GM18519 (cell line): ENCODE measurements at regions not wholly inside any gene's neighbourhood (a gene's known extent, or its start where the extent isn't known, plus 50 kb on each side); places are given as distances from the start of the nearest gene placed in this dataset.

Experiments used
- ATAC-seq: cut with Tn5 transposase; IDR thresholded peaks from one replicate; pipeline ENCODE4 v1.9.1; 2021; ENCODE audit warnings: mild to moderate bottlenecking, moderate library complexity; ENCODE audit not compliant: unreplicated experiment, low FRiP score

DNA sequence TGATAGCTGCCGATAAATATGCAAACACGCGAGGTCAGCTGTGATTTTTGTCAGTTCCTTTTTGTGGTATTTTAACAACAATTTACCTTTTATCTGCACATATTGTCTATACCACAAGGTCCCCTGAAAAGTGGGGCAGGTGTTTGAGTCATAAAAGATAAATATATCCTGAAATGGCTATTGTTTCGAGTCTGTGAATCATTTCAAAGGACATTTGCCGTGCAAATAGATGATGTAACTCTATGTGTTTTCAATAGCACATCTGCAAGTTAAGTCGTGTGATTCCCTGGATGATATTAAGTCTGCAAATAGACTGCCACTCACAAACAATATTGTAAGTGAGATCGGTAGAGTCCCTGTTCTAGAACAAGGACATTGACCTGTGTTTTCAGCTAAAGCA lies 193.0 kb upstream of the PITRM1 start:
- no peak for ATAC-seq

DNA sequence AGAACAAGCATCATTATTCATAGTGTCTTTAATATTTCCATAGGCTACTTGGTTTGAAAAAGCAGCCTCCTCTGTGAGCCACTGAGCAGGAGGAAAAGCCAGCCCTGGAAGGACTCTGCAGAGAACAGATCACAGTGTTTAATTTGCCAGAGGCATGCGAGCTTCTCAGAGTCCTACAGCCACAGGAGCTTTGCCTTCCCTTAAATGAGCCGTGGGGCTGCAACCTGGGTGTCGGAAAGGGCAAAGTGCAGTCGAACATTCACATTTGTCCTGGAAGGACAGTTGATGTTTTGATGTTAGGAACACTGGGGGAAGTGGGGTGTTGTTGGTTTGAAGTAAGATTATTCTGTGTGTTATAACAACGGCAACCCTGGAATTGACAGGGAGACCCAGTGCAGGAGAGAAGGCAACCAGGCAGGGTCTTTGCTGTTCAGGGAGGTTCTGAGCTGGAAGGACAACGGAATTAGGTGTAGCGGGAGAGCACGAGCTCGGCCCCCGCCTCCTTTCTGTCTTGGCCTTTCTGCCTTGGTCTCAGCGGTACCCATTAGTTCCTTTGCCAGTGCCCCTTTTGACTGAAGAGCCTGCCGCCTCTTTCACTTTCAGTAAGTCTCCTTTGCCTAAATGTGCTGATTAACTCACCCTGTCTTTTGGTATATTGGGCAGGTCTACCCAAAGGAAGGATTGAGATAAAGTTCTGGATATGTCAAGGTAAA lies 192.3 kb upstream of the PITRM1 start:
- ATAC-seq = no peak

DNA sequence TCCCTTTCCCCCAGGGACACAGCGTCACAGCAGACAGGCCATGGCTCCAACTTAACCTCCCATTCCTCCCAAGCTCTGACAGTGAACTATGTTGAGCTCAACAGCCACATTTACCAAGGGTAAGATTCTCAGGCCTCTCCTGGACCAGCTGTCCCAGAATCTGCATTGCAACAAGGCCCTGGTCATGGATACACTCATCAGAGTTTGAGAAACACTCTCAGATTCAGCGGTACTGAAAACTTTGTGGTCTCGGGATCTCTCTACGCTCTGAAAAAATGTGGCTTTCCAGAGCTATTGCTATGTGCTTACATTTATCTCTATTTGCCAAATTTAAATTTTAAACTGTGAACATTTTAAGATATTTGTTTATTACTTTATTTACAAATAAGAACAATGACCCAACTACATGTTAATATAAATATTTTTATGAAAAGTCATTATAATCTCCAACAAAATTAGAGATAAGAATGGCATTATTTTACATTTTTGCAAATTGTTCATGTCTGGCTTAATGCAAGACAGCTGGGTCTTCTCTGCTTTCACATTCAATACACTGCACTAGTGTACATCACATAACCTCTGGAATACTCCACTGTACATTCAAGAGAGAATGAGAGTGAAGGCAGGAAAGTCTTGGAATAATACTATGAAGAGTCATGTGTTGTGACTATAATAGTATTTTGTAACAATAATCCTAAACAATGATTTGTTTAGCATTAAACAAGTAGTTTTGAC lies 190.9 kb upstream of the PITRM1 start:
- ATAC-seq = no peak

DNA sequence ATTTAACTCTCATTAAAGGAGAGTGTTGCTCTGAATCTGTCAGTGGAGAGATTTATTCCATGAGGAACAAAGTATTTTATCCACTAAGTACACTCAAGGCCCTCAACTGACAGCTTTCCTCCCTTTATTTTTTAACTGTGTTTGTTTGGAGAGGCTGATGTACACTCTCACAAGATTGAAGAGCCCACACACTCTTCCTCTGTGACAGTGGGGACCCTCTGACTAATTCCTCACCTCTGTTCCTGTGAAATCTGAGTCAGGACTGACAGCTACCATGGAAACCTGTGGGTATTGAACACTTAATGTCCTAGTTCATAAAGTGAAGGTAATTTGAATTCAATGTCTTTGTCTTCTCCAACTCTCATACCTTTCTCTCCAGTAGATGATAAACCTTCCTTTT lies 189.8 kb upstream of the PITRM1 start:
- ATAC-seq = no peak

DNA sequence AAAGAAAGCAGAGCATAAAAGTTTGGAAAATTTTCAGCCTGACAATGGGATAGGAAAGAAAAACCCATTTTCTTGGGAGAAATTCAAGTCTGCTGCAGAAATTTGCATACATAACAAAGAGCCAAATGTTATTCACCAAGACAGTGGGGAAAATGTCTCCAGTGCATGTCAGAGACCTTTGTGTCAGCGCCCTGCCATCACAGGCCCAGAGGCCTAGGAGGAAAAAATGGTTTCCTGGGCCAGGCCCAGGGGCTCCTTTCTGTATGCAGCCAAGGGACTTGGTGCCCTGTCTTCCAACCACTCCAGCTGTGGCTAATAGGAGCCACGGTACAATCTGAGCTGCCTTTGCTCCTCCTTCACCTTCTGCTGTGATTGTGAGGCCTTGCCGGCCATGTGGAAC lies 189.1 kb upstream of the PITRM1 start:
- ATAC-seq = no peak

DNA sequence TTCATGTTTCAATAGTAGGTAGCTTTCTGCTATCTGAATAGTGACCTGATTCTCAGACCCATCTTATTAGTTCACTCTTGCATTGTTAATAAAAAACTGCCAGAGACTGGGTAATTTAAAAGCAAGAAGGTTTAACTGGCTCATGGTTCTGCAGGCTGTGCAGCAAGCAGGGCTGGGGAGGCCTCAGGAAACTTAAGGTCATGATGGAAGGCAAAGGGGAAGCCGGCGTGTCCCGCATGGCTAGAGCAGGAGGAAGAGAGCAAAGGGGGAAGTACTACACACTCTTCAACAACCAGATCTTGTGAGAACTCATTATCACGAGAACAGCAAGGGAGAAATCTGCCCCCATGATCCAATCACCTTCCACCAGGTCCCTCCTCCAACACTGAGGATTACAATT lies 185.2 kb upstream of the PITRM1 start:
- no peak for ATAC-seq

DNA sequence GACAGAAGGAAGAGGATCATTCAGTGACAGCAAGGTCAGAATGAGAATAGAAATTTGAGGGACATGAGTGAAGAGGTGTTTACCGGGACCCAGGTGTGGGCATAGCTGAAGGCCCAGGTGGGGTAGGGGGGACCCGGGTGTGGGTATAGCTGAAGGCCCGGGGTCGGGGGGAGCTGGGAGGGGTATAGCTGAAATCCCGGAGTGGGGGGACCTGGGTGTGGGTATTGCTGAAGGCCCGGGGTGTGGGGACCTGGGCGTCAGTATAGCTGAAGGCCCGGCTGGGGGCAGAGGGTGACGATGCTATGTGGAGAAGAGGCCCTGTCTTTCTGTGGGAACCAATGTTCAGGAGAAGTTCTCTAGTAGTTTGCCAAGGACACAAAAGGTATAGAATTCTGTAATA lies 183.0 kb upstream of the PITRM1 start:
- no peak for ATAC-seq

DNA sequence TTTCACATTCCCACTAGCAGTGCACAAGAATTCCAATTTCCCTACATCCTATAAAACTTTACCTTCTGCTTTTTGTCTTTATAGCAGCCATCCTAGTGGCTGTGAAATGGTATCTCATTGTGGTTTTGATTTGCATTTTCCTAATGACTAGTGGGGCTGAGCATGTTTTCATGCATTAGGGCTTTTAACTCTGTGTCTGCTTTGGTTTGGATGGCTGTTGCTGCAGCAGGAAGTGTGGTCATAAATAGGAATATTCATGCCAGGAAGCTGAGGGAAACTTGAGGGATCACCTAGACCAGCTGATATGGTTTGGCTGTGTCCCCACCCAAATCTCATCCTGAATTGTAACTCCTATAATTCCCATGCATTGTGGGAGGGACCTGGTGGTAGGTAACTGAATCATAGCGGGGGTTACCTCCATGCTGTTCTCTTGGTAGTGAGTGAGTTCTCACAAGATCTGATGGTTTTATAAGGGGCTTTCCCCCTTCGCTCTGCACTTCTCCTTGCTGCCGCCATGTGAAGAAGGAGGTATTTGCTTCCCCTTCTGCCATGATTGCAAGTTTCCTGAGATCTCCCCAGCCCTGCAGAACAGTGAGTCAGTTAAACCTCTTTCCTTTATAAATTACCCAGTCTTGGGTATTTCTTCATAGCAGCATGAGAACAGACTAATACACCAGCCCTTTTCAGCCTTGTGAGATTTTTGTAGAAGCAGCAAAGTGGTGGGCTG lies 181.8 kb upstream of the PITRM1 start:
- no peak for ATAC-seq

DNA sequence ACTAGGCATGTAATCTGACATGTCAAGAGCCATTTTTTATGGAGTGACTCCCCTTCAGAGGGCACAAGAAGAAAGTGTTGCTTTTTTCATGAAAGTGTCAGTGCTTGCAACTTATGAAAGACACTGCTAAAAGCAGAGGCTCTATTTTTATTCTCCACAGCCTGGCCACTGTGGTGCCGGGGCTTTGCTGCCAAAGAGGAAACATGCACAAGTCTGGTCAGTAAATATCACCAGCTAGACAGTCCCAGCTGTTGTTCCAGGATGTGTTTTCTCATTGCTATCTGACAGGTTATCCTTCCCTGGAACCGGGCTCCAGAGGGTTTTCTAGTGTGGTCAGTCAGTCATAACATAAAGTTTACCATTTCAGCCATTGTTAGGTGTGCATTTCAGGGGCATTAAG lies 180.7 kb upstream of the PITRM1 start:
- no peak for ATAC-seq

DNA sequence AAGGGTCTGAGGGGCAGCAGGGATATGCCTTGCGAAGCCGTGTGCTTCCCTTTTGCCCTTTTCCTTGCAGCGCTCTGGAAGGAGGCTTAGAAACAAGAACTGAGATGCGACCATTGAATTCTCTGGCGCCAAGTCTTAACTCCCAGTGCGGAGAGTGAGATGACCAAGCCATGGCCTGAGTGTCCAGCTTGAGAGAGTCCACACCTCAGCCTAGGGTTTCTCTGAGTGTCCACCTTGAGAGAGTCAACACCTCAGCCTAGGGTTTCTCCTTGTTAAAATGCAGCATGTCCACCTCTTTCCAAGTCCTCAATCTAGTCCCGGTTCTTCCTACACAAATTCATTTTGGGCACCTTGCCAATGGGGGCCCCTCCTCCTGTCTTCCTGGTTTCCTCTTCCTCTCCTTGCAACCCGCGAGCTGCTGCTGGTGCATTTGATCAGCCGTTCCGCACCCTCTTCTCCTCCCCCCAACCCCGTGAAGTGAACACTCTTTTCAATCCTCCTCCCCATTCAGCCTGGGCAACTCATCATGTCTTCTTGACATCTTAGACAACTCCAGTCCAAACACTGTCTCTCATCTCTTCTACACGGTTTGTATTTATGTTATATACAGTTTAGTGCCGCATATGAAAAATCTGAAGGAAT lies 178.2 kb upstream of the PITRM1 start:
- ATAC-seq = no peak

DNA sequence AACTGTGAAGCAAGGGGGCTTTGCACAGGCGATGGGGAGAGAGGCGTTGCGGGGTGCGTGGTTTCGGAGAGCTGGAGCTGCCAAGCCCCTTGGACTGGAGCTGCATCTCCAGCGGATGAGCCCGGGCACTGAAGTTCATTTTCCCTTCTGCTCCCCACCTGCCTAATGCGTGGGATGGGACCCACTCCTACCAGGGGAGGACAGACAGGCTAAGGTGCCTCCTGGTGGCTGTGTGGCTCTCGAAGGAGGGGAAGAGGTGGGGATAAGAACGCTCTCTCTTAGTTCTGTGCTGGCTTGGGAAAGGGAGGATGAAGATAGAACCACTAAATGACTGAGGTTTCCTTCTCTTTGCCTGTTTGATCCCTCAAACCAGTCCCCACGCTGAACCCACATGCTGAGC lies 177.6 kb upstream of the PITRM1 start:
- no peak for ATAC-seq

DNA sequence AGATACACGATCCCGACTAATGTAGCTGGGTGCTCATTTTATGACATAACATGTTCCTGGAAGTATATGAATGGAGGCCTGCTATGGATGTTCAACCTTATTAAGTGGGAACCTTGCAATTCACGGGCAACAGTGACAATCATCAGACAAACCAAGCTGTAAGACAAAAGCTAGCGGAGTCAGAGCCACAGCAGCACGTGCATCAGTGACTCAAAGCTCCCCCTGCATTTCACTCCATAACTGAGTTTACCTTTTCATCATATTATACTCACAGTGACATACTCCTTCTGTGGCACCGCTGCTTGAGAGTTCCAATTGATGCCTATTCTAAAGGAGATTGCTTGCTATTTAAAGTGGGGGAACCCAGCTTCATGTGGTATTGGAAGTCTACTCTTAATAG lies 176.0 kb upstream of the PITRM1 start:
- no peak for ATAC-seq

DNA sequence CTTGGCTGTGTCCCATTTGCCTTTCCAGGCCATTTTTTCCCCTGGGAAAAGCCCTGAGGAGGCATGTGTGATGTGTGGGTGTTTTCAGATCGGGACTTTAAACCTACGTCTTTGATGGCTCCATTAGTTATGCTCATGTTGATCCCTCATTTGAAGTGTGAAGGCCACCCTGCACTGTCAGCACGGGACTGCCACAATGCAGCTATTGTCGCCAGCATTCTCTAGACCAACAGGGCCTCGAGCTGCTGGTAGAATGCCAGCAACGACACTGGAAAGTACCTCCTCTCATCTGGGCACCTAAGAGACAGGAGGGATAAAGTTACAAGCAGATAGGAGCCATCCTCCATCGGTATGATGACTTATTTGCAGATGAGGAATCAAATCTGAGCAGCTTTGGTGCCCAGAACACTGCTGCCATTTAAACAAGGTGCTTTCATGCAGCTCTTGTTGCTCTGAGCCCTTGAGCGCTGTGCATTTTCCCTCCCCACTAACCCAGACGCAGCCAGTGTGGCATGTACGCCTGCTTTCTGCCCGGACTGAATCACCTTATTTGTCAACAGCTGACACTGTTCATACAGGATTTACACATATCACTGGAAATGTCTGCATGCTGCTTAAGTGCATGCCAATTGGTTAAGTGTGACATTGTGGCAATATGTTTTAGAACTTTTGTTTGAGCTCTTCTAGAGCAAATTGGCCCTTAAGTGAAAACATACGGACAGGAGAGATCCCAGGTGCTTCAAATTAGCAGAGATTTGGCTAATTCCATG lies 175.0 kb upstream of the PITRM1 start:
- no peak for ATAC-seq

DNA sequence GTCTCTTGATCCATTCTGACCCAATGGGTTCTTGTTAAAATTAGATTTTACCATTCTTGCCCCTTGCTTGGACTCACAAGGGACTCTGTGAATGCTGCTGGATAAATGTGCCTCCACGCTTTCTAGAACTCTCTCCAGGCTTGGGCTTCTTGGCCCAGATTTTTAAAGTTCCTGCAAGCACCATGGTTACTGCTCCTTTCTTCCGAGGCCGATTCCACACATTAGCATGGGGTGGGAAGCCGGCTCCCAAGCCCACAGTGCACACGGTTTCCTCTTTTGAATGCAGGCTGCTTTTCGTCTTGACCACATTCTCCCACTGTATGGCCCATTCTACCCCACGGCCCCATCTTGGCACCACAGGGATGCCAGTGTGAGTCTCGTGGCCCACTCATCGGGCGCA lies 174.3 kb upstream of the PITRM1 start:
- ATAC-seq = no peak

DNA sequence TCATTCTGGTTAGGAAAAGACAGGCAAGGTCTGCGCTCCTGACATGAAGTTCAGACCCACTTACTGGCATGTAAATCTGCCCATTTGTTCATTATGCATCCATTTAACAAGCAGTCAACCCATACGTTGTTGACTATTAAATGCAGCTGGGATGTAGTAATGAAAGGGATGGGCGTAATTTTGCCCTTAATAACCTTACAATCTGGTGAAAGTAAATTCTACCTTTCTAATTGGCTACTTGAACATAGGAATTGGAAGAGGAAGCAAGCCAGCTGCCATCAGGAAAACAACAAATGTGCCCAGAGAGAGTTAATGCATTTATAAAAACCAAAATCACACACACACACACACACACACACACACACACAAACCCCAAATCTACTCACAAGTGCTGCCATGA lies 170.2 kb upstream of the PITRM1 start:
- ATAC-seq = no peak

DNA sequence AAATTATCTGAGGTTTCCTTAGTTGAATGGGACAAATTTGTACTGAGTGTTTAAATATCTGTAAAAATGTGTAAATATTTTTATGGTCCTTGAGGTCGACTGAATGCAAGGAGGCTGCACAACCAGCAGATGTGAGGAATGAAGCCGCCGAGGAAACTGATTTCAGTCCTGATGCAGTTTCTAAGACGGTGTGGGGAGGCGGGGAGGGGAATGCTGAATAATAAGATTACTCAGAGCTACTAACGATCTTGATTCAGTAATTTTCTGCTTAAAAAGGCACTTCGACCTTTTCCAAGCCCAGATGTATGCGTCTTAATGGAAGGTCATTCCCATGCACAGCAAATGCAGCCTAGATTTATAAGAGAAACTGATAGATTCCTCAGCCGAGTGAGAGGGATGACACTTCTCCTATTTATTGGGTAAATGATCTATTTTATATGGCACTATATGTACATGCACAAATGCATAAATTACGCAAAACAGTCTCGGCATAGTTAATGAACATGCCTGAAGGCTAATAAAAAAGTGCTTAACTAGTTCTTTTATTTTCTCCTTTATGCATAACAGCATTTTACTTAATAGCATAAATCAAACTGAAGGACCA lies 167.6 kb upstream of the PITRM1 start:
- ATAC-seq = no peak

DNA sequence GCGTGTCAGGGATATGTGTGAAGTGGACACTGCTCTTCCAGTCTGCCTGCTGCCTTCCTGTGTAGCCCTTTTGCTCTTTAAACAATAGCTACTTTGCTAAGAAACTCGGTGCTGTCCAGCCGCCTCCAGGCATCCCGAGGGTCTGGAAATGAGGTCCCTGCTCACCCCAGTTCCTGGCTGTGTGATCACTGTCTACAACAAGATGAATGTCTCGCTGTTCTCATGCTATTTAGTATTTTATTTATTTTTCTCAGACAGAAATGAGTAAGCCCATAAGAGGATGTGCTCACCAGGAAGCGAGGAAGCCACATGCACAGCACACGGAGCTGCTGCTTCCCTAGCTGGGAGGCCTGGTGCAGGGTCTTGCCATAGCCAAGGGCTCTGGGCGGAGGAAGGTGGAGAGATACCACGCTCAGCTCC lies 167.0 kb upstream of the PITRM1 start:
- no peak for ATAC-seq

DNA sequence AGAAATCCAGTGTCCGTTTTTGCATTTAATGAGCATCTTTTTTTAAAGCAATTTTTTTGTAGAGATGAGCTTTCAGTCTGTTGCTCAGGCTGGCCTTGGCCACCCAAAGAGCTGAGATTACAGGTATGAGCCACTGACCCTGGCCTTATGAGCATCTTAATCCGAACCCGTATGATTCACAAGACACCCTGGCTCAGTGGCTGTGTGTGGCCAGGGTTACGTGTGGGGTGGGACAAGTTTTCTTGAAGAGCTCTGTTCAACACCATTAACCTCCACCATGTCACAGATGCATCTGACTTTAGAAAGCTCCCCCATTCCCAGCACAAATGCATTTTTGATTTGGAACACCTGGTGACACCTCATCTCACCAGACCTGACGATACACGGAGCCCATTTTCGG lies 166.5 kb upstream of the PITRM1 start:
- no peak for ATAC-seq

DNA sequence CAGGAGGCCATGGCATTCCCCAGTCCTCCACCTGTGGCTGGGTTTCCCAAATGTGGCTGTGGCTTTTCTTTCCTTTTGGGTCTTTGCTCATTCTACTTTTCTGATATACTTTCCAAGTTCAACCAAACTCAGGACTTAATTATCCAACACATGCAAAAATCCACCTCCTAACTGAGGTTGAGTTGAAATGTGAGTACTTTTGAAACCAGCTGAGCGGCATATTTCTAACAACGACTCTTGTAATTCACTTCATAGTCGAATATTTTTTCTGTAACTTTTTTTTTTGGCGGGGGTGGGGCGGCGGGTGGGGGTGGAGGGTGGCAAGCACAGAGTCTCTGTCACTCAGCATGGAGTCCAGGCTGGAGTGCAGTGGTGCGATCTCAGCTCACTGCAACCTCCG lies 165.2 kb upstream of the PITRM1 start:
- no peak for ATAC-seq

DNA sequence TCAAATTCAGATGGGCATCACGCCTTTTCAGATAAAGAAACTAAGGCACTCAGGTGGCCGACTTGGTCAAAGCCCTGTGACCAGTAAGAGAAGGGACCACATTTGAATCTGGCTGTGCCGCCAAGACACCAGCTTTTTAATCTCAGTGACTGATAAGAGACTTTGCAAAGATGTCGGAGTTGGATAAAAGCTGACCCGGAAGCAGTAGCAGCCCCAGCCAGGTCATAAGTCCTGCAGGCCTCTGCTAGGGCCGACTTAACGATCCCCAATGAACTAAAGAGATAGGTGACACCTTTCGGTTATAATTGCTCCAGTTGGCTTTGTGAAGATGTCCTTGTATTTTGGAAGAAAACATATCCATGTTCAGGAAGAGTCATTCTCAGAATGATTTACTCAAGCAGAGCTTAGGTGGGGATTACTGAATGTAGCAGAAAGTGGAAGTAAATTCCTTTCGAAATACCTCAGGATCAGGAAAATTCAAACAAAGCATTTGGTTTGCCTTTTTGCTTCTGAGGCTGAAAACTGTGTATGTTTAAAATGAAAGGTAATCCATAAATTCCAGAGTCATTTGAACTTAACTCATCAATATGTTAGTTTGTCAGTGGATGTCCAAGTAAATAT lies 164.2 kb upstream of the PITRM1 start:
- ATAC-seq = no peak
